DMS 273 (cell line): ENCODE measurements at regions not wholly inside any gene's neighbourhood (a gene's known extent, or its start where the extent isn't known, plus 50 kb on each side); places are given as distances from the start of the nearest gene placed in this dataset.
"Not testable (repeated sequence)": the region's sequence is repeated elsewhere in the genome, so short reads cannot be mapped to it uniquely, and the experiment has no call there.

Experiments
- DNase-seq: peaks from one replicate; lab custom pipeline; 2025; ENCODE audit not compliant: unreplicated experiment; lab: John Stamatoyannopoulos, UW

GRCh38 chr16:72464052-72464451 lies 292.1 kb upstream of the PMFBP1 start:
- DNase-seq, result no peak

- no peak for DNase-seq
Observed at GRCh38 chr16:72458035-72458434, 286.1 kb upstream of the PMFBP1 start.

GRCh38 chr16:72457243-72457940 lies 285.4 kb upstream of the PMFBP1 start:
- DNase-seq, result no peak

GRCh38 chr16:72455743-72456659 lies 284.0 kb upstream of the PMFBP1 start:
- peak; percentile 19 for DNase-seq

GRCh38 chr16:72453856-72454255 lies 281.9 kb upstream of the PMFBP1 start:
- not testable (repeated sequence) for DNase-seq

GRCh38 chr16:72444696-72445095 lies 272.7 kb upstream of the PMFBP1 start:
- DNase-seq, result no peak

GRCh38 chr16:72443809-72444208 lies 271.9 kb upstream of the PMFBP1 start:
- DNase-seq, result no peak

GRCh38 chr16:72442385-72443158 lies 270.6 kb upstream of the PMFBP1 start:
- DNase-seq, result no peak

- no peak for DNase-seq
Observed at GRCh38 chr16:72437891-72438290, 265.9 kb upstream of the PMFBP1 start.

GRCh38 chr16:72434159-72434558 lies 262.2 kb upstream of the PMFBP1 start:
- DNase-seq, result peak; percentile 10

- no peak for DNase-seq
Observed at GRCh38 chr16:72430121-72430520, 258.2 kb upstream of the PMFBP1 start.

GRCh38 chr16:72429671-72430081 lies 257.7 kb upstream of the PMFBP1 start:
- no peak for DNase-seq

- DNase-seq, result peak; percentile 6
Observed at GRCh38 chr16:72428681-72429376, 256.9 kb upstream of the PMFBP1 start.

GRCh38 chr16:72427783-72428331 lies 255.9 kb upstream of the PMFBP1 start:
- DNase-seq, result no peak

GRCh38 chr16:72427051-72427782 lies 255.3 kb upstream of the PMFBP1 start:
- peak; percentile 35 for DNase-seq

- DNase-seq, result peak; percentile 75
Observed at GRCh38 chr16:72426386-72426785, 254.4 kb upstream of the PMFBP1 start.

GRCh38 chr16:72425571-72426341 lies 253.8 kb upstream of the PMFBP1 start:
- peak; percentile 93 for DNase-seq

- peak; percentile 3 for DNase-seq
Observed at GRCh38 chr16:72424757-72425156, 252.8 kb upstream of the PMFBP1 start.

- no peak for DNase-seq
Observed at GRCh38 chr16:72422308-72422897, 250.4 kb upstream of the PMFBP1 start.
